ELF-1 (cell line): ENCODE measurements at regions not wholly inside any gene's neighbourhood (a gene's known extent, or its start where the extent isn't known, plus 50 kb on each side); places are given as distances from the start of the nearest gene placed in this dataset.

Experiments used
- DNase-seq: peaks from one replicate; pipeline ENCODE4 v3.0.0-alpha.2; 2016; ENCODE audit warnings: low read depth, low spot score

DNA sequence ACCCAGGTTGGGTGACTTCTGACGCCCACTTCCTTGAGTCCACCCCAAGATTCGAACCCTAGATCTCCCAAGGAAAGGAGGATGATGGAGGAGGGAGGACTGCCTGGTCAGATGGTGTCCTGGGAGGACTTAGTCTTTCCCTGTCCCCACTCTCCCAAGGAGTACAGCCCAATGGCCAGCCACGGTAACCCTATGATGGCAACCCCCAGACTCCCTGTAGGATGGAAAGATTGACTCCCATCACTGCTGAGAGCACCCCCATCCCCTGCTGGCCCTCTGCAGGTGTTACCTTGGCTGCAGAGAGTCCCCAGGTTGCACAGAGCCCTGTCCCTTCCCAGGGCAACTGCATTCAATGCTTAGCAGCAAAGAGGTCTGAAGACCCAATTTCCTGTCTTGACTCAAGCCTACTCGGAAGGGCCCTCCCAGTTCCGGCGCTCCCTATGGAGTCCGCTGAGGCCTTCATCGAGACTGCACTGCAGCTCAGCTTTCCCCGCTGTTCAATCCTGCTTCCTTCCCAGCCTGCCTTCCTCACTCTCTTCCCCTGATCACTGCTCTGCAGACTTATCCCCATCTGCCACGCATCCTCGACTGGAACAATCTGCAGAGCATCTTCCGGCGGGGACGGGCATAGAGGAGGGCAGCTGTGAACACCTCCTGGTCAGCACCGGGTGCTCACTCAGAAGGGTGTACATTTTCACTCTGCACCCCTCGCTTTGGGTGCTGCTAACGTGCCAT lies 50.8 kb upstream of the OCM2 start:
- DNase-seq = no peak

DNA sequence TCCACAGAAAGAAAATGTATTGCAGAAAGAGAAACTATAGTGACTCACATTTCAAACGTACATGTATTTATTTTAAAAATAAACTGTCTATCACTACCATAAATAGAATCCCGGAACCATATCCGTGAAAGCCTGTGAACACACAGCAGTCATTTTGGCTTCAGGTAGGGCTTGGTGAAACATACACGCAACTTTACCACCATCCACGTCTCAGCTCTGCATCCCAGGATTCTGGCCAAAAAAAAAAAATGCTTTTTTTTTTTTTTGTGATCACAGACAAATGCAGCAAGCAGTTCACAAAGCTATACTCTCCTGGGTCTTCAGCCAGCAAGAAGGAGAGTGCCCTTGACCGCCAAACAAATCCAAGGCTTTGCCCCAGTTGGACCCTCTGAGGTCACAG lies 56.8 kb upstream of the OCM2 start:
- DNase-seq = no peak

- peak; percentile 83 for DNase-seq
These were observed 57.6 kb upstream of the LMTK2 start for GRCh38 chr7:98049034-98049433.

DNA sequence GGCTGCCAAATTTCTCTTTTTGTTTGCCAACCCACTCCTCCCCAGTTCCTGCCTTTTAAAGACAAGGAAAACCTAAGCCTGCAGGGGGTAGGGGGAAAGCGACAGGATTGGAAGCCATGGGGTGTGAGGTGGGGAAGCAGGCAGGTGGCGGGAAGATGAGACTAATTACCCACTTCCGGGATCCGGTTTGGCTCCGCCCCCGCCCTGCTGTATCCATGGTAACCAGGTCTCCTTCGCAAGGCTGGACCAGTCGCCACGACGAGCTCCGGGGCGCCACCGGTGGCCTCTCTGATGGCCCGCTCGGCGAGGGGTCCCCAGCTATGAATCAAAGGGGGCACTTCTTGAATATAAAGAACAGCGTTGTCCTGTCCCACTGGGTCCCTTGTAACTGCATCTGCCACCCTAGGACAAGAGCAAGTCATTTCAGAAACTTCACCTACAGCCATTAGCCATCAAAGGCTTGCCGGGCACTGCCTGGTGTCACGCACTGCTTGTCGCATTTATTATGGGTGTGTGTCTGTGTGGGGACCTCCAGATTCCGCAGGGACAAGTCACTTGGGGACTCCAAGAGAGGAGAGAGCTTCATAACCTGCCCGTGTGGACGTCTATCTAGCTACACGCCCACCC lies 55.4 kb upstream of the LMTK2 start:
- peak; percentile 95 for DNase-seq

DNA sequence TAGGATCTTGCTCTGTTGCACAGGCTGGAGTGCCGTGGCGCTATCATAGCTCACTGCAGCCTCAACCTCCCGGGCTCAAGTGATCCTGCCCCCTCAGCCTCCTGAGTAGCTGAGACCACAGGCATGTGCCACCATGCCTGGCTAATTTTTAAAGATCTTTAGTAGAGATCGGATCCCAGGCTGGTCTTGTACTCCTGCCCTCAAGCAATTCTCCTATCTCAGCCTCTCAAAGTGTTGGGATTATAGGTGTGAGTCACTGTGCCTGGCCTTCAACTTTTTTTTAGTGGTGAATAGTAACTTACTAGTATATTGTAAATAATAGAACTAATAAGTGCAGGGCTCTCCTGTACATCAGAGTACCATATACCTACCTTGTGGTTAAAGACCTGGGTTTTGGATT lies 52.1 kb upstream of the LMTK2 start:
- DNase-seq = peak; percentile 8

- DNase-seq = no peak
These were observed 50.1 kb upstream of the LMTK2 start for GRCh38 chr7:98056580-98056979.
